ENCODE measurements at regions not wholly inside any gene's neighbourhood (a gene's known extent, or its start where the extent isn't known, plus 50 kb on each side); places are given as distances from the start of the nearest gene placed in this dataset.

DNA sequence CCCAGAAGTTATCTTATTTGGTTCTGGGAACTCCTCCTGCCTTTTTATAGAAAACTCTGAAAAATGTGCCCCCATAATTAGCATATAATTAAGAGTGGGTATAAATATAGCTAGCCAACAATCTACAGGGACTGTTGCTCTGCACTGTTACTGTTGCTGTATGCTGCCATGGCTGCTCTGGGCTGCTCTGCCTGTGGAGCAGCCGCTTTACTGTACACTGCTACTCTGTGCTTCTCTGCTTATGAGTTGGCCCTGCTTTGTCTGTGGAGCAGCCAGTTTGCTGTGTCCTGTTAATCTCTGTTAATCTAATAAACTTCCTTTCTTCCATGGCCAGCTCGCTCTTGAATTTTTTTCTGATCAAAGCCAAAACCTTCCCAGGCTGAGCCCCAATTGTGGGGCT is 2244.0 kb upstream of the ACO1 start (continued):
- TF ChIP-seq, protein P1, sequence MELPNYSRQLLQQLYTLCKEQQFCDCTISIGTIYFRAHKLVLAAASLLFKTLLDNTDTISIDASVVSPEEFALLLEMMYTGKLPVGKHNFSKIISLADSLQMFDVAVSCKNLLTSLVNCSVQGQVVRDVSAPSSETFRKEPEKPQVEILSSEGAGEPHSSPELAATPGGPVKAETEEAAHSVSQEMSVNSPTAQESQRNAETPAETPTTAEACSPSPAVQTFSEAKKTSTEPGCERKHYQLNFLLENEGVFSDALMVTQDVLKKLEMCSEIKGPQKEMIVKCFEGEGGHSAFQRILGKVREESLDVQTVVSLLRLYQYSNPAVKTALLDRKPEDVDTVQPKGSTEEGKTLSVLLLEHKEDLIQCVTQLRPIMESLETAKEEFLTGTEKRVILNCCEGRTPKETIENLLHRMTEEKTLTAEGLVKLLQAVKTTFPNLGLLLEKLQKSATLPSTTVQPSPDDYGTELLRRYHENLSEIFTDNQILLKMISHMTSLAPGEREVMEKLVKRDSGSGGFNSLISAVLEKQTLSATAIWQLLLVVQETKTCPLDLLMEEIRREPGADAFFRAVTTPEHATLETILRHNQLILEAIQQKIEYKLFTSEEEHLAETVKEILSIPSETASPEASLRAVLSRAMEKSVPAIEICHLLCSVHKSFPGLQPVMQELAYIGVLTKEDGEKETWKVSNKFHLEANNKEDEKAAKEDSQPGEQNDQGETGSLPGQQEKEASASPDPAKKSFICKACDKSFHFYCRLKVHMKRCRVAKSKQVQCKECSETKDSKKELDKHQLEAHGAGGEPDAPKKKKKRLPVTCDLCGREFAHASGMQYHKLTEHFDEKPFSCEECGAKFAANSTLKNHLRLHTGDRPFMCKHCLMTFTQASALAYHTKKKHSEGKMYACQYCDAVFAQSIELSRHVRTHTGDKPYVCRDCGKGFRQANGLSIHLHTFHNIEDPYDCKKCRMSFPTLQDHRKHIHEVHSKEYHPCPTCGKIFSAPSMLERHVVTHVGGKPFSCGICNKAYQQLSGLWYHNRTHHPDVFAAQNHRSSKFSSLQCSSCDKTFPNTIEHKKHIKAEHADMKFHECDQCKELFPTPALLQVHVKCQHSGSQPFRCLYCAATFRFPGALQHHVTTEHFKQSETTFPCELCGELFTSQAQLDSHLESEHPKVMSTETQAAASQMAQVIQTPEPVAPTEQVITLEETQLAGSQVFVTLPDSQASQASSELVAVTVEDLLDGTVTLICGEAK (IDR thresholded peaks at IDR 0.05), result no peak
- TF ChIP-seq, protein P1 (CRISPR knock-in tag; IDR thresholded peaks at IDR 0.05), result no peak
- no peak for TF ChIP-seq GTF2E2 (tag; IDR thresholded peaks at IDR 0.05)
- no peak for TF ChIP-seq GTF2A2 (tag; IDR thresholded peaks at IDR 0.05)
- TF ChIP-seq, protein P2, sequence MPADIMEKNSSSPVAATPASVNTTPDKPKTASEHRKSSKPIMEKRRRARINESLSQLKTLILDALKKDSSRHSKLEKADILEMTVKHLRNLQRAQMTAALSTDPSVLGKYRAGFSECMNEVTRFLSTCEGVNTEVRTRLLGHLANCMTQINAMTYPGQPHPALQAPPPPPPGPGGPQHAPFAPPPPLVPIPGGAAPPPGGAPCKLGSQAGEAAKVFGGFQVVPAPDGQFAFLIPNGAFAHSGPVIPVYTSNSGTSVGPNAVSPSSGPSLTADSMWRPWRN (IDR thresholded peaks at IDR 0.05; ENCODE audit: low read depth), result no peak
- TF ChIP-seq ZC3H11A (IDR thresholded peaks at IDR 0.05; ENCODE audit: low read depth, low read length), result no peak
- TF ChIP-seq XRCC5 (IDR thresholded peaks at IDR 0.05; ENCODE audit: low read depth, low read length), result no peak
- TF ChIP-seq, protein P3, sequence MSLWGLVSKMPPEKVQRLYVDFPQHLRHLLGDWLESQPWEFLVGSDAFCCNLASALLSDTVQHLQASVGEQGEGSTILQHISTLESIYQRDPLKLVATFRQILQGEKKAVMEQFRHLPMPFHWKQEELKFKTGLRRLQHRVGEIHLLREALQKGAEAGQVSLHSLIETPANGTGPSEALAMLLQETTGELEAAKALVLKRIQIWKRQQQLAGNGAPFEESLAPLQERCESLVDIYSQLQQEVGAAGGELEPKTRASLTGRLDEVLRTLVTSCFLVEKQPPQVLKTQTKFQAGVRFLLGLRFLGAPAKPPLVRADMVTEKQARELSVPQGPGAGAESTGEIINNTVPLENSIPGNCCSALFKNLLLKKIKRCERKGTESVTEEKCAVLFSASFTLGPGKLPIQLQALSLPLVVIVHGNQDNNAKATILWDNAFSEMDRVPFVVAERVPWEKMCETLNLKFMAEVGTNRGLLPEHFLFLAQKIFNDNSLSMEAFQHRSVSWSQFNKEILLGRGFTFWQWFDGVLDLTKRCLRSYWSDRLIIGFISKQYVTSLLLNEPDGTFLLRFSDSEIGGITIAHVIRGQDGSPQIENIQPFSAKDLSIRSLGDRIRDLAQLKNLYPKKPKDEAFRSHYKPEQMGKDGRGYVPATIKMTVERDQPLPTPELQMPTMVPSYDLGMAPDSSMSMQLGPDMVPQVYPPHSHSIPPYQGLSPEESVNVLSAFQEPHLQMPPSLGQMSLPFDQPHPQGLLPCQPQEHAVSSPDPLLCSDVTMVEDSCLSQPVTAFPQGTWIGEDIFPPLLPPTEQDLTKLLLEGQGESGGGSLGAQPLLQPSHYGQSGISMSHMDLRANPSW (CRISPR knock-in tag; IDR thresholded peaks at IDR 0.05), result no peak

Data from K562 (cell line).